ENCODE measurements at regions not wholly inside any gene's neighbourhood (a gene's known extent, or its start where the extent isn't known, plus 50 kb on each side); places are given as distances from the start of the nearest gene placed in this dataset.

DNA sequence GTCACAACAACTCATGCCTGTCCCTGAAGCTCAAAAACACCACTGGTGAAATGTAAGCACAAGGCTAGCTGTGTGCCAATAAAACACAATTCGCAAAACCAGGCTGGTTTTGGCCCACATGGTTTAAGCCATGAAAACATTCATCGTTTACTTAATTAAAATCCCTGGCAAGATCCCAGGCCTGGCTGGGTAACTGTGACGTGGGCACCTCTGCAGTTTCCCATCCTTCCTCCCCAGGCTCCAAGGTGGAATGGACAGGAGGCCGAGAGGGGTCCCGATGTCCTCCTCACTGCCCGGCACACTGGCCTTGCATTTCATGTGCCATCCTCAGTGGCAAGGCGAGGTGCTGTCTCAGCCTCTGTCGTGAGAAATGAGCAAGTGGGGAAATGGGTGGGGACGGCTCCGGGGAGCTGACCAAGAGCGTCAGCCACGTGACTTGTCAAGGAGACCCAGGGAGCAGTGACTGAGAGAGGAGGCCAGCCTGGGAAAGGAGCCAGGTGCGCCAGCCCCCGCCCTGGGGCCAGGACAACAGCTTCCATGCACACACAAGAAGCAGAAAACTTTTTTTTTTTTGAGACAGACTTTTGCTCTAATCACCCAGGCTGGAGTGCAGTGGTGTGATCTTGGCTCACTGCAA is 153.1 kb upstream of the RAB4A start:
- H3K4me1 ChIP-seq = peaks cover 7 to 13% (median 8%) of the 10 kb centered on the region in 4 donors
- no peaks in the 10 kb centered on the region for H3K27me3 ChIP-seq
- peak overlapping the region in 1 of 4 donors; percentile 37 for H3K27ac ChIP-seq
- peak; percentile 81 to 91 for DNase-seq
- TF ChIP-seq POLR2A (IDR thresholded peaks at IDR 0.05) = no peak
- TF ChIP-seq POLR2AphosphoS5 (IDR thresholded peaks at IDR 0.05) = peak; percentile 15 to 22
- H3K9me3 ChIP-seq = no peaks in the 10 kb centered on the region
- no peak overlapping the region for H3K4me3 ChIP-seq
- ATAC-seq (ENCODE audit: low FRiP score in 2 of 2) = peak; percentile 65 to 78
- H3K36me3 ChIP-seq = no peaks in the 10 kb centered on the region
- WGBS, 2 donors = 24 to 55% methylated on average over 13 to 14 of the region's 14 CpGs

DNA sequence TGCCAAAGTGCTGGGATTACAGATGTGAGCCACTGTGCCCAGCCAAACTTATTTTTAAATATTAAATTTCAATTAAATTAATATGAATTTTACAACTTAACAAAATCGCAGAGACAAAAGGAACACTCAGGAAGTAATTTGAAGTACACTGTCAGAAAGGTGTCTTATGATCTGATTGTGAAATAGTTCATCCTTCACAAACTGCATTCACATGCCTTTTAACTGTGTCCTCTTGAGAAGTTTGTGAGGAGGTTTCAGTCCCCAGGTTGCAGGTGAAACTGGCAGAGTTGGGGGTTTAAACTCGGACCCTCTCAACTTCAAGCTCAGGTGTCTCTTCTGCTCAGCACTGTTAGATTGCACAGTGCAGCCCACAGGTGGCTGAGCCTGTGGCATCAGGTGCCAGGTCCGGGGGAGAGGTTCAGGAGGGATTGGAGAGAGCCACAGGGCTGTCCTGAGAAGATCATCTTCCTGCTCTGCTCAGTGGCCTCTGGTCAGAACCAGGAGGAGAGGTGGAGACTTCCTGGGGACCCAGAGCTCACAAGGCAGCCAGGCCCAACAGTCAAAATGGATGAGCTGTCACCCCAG is 152.3 kb upstream of the RAB4A start:
- DNase-seq (no peak), ATAC-seq (ENCODE audit: low FRiP score in 2 of 2) (no peak)
- TF ChIP-seq EP300 (IDR thresholded peaks at IDR 0.05) = no peak
- TF ChIP-seq POLR2AphosphoS5 (IDR thresholded peaks at IDR 0.05) = no peak
- TF ChIP-seq, protein P1, sequence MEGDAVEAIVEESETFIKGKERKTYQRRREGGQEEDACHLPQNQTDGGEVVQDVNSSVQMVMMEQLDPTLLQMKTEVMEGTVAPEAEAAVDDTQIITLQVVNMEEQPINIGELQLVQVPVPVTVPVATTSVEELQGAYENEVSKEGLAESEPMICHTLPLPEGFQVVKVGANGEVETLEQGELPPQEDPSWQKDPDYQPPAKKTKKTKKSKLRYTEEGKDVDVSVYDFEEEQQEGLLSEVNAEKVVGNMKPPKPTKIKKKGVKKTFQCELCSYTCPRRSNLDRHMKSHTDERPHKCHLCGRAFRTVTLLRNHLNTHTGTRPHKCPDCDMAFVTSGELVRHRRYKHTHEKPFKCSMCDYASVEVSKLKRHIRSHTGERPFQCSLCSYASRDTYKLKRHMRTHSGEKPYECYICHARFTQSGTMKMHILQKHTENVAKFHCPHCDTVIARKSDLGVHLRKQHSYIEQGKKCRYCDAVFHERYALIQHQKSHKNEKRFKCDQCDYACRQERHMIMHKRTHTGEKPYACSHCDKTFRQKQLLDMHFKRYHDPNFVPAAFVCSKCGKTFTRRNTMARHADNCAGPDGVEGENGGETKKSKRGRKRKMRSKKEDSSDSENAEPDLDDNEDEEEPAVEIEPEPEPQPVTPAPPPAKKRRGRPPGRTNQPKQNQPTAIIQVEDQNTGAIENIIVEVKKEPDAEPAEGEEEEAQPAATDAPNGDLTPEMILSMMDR (IDR thresholded peaks at IDR 0.05) = no peak
- no peak for TF ChIP-seq POLR2A (IDR thresholded peaks at IDR 0.05)
- Histone ChIP-seq H3K36me3 (no peaks in the 10 kb centered on the region), H3K9me3 (no peaks in the 10 kb centered on the region), H3K27ac (peak overlapping the region in 1 of 4 donors; percentile 37), H3K27me3 (no peaks in the 10 kb centered on the region), H3K4me3 (no peak overlapping the region), H3K4me1 (peaks cover 7 to 13% (median 8%) of the 10 kb centered on the region in 4 donors)
- WGBS, 2 donors = 70 to 94% methylated on average over 3 of the region's 3 CpGs

DNA sequence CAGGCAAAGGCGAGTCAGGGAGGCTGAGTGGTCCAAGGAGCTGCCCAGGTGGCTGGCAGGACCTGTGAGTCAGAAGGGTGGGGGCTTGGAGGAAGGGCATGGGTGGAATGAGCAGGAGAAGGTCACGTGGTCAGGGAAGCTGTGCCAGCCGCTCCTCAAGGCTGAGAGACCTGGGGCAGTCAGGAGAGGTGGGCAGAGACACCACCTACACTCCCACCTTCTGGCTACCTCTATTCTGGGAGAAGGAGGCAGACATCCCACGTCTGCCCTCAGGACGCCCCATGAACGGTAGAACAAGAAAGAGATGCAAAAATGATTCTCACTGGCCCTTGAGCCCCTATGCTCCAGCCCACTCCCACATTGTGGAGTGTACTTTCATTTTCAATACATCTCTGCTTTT is 151.8 kb upstream of the RAB4A start:
- Histone ChIP-seq H3K9me3 (no peaks in the 10 kb centered on the region), H3K4me3 (no peak overlapping the region), H3K27ac (no peak overlapping the region), H3K27me3 (no peaks in the 10 kb centered on the region), H3K36me3 (no peaks in the 10 kb centered on the region), H3K4me1 (peaks cover 7 to 13% (median 8%) of the 10 kb centered on the region in 4 donors)
- ATAC-seq (ENCODE audit: low FRiP score in 2 of 2) (no peak), DNase-seq (no peak)
- TF ChIP-seq EP300 (IDR thresholded peaks at IDR 0.05) (no peak), POLR2A (IDR thresholded peaks at IDR 0.05) (no peak), POLR2AphosphoS5 (IDR thresholded peaks at IDR 0.05) (no peak)
- TF ChIP-seq, protein P1 (IDR thresholded peaks at IDR 0.05) = no peak
- 90 to 96% methylated on average over 6 of the region's 6 CpGs for WGBS, 2 donors

DNA sequence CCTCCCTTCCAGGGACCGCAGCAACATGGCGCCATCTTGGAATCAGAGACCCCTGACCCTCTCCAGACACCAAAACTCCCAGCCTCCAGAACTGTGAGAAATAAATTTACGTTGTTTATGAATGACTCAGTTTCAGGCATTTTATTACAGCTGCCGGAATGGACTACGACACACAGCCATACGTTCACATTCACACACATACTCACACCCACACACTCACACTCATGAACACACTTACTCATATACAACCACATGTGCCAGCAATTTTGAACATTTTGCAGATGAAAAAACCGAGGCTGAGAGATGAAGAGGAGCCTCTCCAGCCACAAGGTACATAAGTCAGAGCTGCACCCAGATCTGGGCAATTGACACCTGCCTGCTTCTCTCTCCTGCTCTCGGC is 151.0 kb upstream of the RAB4A start:
- peaks cover 7 to 13% (median 8%) of the 10 kb centered on the region in 4 donors for H3K4me1 ChIP-seq
- H3K4me3 ChIP-seq = no peak overlapping the region
- H3K27me3 ChIP-seq = no peaks in the 10 kb centered on the region
- no peak overlapping the region for H3K27ac ChIP-seq
- TF ChIP-seq EP300 (IDR thresholded peaks at IDR 0.05) = no peak
- no peak for TF ChIP-seq POLR2AphosphoS5 (IDR thresholded peaks at IDR 0.05)
- TF ChIP-seq, protein P1 (IDR thresholded peaks at IDR 0.05) = no peak
- no peak for TF ChIP-seq POLR2A (IDR thresholded peaks at IDR 0.05)
- no peaks in the 10 kb centered on the region for H3K36me3 ChIP-seq
- ATAC-seq (ENCODE audit: low FRiP score in 2 of 2) (no peak), DNase-seq (no peak)
- 79 to 87% methylated on average over 8 of the region's 8 CpGs for WGBS, 2 donors
- H3K9me3 ChIP-seq = no peaks in the 10 kb centered on the region

DNA sequence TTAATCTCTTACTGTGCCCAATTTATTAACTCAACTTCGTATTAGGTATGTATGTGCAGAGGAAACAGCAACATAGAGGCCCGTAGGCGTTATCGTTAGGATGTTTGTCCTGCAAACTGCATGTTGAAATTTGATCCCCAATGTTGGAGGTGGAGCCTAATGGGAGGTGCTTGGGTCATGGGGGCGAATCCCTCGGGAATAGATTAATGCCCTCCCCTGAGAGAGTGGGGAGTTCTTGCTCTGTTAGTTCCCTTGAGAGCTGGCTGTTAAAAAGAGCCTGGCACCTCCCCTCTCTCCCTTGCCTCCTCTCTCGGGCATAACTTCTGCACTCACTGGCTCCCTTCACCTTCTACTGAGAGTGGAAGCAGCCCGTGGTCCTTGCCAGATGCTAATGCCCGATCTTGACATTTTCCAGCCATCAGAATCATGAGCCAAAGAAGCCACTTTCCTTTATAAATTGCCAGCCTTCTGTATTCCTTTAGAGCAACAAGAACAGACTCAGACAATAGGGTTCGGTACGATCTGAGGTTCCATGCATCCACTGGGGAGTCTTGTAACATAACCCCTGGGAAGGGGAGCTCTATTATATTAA is 149.0 kb upstream of the RAB4A start:
- WGBS, 2 donors = 69 to 78% methylated on average over 9 to 11 of the region's 11 CpGs
- DNase-seq = no peak
- Histone ChIP-seq H3K4me3 (no peak overlapping the region), H3K27ac (no peak overlapping the region), H3K36me3 (no peaks in the 10 kb centered on the region), H3K27me3 (no peaks in the 10 kb centered on the region), H3K9me3 (no peaks in the 10 kb centered on the region), H3K4me1 (peaks cover 7 to 13% (median 8%) of the 10 kb centered on the region in 4 donors)
- TF ChIP-seq POLR2AphosphoS5 (IDR thresholded peaks at IDR 0.05) = no peak
- TF ChIP-seq EP300 (IDR thresholded peaks at IDR 0.05) = no peak
- ATAC-seq (ENCODE audit: low FRiP score in 2 of 2) = no peak

All from upper lobe of left lung (tissue), 6 donors.